Stimulated activated CD4-positive, alpha-beta T cell treated with anti-CD3 and anti-CD28 coated beads, Interleukin-15, amount 100 ng/mL, for 24 hours (primary cell): ENCODE measurements at regions not wholly inside any gene's neighbourhood (a gene's known extent, or its start where the extent isn't known, plus 50 kb on each side); places are given as distances from the start of the nearest gene placed in this dataset.
A peak's percentile ranks its signal among the peaks of the same experiment; 100 is the strongest.

Source experiments
- DNase-seq: peaks from one replicate; pipeline ENCODE4 v3.0.0-alpha.2; 2020

DNA sequence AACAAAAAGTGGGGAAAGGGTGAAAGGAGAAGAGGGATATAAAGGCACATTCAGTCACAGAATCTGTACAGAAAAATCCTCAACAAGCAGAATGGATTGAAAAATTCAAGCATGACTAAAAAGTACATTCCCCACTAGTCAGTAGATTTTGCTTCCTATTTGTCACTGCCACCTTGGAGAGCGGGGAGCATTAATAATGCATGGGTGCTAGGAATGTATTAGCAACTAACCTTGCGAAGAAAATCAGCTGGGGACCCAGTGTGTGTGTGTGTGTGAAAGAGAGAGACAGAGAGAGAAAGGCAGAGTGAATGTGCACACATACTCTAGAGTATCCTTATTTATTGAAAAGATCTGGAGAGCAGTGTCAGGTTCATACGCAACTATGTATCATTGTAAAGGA, 968.7 kb upstream of the ZEB2 start:
- DNase-seq: no peak

DNA sequence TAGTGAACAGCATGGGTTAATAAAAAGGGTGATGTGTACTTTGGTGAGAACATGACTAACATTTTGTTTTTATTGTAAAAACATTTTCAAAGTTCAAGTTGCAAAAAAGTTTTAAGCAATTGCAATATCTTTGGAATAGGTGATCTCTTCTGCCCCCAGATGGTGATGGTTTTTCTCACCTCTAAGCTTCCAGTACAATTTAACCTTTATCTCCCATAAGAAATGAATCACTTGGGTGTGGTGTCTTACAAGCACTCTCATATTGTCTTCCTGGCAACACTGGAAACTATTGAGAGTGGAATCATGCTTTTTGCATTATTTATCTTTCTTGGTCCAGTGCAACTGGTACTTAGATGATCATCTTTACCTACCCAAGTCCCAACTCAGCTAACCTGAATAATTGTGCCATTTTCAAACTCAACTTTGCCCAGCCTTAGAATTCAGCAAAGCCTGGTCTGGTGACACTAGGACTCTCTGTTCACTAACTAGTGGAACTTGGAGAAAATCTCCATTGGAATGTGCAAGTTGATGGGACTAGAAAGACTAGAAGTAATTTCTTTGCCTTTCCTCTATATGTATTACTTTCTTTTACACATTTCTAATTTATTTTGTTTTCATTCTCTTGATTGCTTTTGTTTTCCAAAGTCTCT, 964.7 kb upstream of the ZEB2 start:
- no peak for DNase-seq

DNA sequence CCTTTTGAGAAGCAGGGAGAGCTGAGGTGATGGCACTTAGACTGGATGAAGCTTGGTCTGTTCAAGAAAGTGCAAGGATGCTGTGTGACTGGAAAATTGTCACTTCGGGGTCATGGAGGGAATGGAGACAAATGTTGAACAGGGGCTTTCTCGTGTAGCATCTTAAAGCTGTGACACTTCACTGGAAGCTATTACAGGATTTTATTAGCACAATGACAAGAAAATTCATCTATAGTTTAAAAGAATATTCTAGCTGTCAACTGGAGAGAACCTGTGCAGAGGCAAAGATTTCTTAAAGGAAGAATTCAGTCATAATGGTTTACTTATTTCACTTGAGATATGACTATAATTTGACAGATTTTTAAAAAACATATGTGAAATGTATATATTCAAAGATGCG, 963.9 kb upstream of the ZEB2 start:
- DNase-seq: no peak

DNA sequence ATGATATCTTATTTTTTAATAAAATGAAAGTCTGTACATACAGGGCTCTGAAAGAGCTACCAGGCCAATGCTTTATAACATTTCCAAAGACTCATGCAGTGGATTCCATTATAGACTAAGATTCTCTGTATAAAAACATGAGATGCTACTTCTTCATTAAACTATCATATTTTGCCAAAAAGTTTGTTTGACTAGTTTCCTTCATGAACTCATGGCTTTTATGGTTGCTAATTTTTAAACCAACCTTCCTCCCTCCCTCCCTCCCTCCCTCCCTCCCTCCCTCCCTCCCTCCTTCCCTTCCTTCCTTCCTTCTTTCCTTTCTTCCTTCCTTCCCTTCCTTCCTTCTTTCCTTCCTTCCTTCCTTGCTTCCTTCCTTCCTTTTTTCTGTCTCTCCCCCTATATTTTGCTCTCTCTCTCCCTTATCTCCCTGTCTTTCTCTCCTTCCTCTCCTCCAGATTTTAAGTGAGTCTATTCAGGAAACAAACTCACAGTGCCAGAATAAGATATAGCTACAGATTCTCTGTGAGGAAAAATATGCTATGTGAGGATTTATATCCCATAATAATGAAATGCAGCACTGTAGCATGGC, 961.5 kb upstream of the ZEB2 start:
- no peak for DNase-seq

- no peak for DNase-seq
Measured at GRCh38 chr2:145464866-145465265, 944.9 kb upstream of the ZEB2 start.

GRCh38 chr2:145460112-145460511, 940.2 kb upstream of the ZEB2 start:
- DNase-seq: no peak

GRCh38 chr2:145431181-145431951, 911.4 kb upstream of the ZEB2 start:
- DNase-seq: no peak

GRCh38 chr2:145423809-145424208, 903.9 kb upstream of the ZEB2 start:
- no peak for DNase-seq

GRCh38 chr2:145422576-145422975, 902.7 kb upstream of the ZEB2 start:
- no peak for DNase-seq

GRCh38 chr2:145421841-145422240, 901.9 kb upstream of the ZEB2 start:
- DNase-seq: no peak

- no peak for DNase-seq
Measured at GRCh38 chr2:145416640-145417039, 896.7 kb upstream of the ZEB2 start.

DNA sequence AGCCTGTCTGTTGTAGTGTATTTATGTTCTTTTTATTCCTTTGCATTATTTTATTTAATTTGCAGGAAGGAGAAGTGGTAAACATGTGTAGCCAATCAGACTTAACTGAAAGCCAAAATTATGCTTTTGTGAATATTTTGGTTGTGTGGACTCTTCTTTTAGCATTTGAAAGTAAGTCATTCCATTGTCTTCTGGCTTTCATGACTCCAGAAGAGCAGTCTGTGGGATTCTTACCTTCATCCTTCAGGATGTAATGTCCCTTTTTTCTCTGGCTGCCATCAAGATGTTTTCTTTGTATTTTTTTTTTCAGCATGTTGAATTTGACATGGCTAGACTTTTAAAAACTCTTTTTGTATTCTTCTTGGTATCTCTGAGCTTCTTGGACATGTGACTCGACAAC, 895.2 kb upstream of the ZEB2 start:
- DNase-seq: no peak

- DNase-seq: no peak
Measured at GRCh38 chr2:145413261-145414030, 893.5 kb upstream of the ZEB2 start.

DNA sequence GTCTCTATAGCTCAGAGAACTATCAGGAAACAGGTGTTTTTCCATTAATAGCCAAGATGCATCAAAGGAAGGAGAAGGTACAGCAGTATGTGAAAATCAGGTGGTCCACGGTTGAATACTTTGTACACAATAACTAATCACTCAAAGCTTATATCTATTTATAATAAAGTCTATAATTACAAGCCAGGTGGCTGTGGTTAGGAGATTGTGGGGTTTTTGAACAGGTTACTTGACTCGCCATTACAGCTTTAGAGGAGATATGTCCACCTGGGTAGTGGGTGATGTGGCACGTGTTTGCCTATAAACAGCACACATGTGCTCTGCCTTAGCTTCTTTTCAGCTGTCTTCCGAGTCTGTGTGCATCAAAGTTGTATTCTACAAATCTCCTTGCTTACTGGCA, 892.2 kb upstream of the ZEB2 start:
- no peak for DNase-seq

- DNase-seq: peak; percentile 3
Measured at GRCh38 chr2:145411493-145411892, 891.6 kb upstream of the ZEB2 start.

- no peak for DNase-seq
Measured at GRCh38 chr2:145410086-145410485, 890.2 kb upstream of the ZEB2 start.

GRCh38 chr2:145408980-145409379, 889.1 kb upstream of the ZEB2 start:
- no peak for DNase-seq

DNA sequence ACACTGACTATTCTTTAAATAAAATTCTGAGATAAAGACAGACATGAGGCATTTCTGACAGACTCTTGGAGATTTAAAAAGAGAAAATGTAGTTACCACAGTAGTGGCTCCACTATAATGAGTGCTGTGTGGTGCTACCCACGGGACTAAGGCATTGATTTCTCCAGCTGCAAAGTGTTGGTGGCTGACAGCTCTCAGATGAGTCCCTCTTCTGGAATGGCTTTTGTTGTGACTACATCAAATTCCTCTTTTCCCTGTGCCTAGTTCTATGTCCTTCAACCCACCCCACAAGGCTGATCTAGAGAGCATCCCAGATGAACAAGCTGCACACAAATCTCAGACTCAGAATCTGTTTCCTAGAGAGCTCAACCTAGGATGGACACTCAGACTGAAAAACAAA, 884.8 kb upstream of the ZEB2 start:
- no peak for DNase-seq

- no peak for DNase-seq
Measured at GRCh38 chr2:145402706-145403277, 882.9 kb upstream of the ZEB2 start.

DNA sequence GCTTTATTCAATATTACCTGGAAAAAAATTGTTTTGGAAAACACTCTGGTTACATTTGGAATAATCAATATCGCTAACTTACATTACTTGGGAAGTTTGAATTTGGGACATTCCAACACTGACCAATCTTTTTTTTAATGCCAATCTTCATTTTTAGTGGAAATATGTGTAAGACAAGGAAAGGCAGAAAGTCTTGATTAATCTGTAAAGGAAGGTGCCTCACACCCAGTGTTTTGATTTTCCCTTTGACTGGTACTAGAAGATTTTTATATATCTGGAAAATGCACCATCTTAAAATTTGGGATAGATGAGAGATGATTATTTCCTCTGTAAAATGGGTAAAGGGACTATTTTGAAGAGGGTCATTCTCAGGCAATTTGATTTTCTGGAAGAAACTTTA, 879.2 kb upstream of the ZEB2 start:
- DNase-seq: no peak

DNA sequence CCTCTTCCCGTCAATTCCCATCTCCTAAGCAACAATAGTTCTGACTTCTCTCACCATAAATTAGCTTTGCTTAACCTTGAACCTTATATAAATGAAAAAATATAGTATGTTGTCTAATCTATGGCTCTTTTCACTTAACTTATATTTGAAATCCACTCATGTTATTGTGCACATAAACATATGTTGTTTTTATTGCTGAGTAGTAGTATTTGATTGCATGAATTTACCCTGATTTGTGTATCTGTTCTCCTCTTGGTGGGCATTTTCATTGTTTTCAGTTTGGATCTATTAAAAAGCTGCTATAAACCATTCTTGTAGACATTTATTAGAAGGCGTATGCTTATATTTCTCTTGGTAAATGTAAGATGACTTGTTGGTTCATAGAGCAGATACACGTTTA, 874.3 kb upstream of the ZEB2 start:
- no peak for DNase-seq

- no peak for DNase-seq
Measured at GRCh38 chr2:145386973-145387372, 867.1 kb upstream of the ZEB2 start.

DNA sequence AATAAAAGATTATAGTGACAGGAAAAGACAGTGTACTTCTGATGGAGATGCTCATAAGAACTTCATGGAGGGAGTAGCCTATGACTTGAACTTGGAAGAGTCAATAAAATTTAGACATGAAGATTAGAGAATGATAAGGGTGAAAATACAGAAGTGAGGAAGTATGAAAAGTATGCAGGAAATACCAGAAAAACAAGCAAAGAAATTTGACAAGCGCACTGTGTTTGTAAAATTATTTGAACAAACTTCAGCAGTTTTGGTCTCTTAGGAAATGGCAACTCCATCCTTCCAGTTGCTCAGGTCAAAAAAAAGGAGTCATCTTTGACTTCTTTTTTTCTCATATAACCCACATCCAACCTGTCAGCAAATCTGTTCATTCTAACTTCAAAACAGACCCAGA, 864.0 kb upstream of the ZEB2 start:
- DNase-seq: no peak
